IPS-20b (cell line): ENCODE measurements at regions not wholly inside any gene's neighbourhood (a gene's known extent, or its start where the extent isn't known, plus 50 kb on each side); places are given as distances from the start of the nearest gene placed in this dataset.

Experiments used
- H3K27ac ChIP-seq: one replicate; pipeline ENCODE4 v1.5.1; 2013; ENCODE audit warnings: low read length
- H3K27me3 ChIP-seq: 2 replicates; pipeline ENCODE4 v1.6.1; 2013; ENCODE audit warnings: mild to moderate bottlenecking, low read length, inconsistent platforms; ENCODE audit not compliant: insufficient read depth
- H3K36me3 ChIP-seq: 2 replicates; pipeline ENCODE4 v1.6.1; 2013; ENCODE audit warnings: low read depth, mild to moderate bottlenecking, inconsistent platforms, low read length, moderate library complexity; ENCODE audit not compliant: insufficient read depth
- H3K4me1 ChIP-seq: 2 replicates; pipeline ENCODE4 v1.6.1; 2013; ENCODE audit warnings: mild to moderate bottlenecking, control low read depth, inconsistent platforms, low read length, moderate library complexity; ENCODE audit not compliant: insufficient read depth
- H3K4me3 ChIP-seq: 2 replicates; pipeline ENCODE4 v1.5.1; 2013; ENCODE audit warnings: mild to moderate bottlenecking, low read length, inconsistent platforms
- H3K9ac ChIP-seq: 2 replicates; pipeline ENCODE4 v1.6.1; 2013; ENCODE audit warnings: low read depth, mild to moderate bottlenecking, inconsistent platforms, low read length, moderate library complexity
- H3K9me3 ChIP-seq: 2 replicates; pipeline ENCODE4 v1.6.1; 2013; ENCODE audit warnings: mild to moderate bottlenecking, low read depth, low read length, inconsistent platforms; ENCODE audit not compliant: insufficient read depth

DNA sequence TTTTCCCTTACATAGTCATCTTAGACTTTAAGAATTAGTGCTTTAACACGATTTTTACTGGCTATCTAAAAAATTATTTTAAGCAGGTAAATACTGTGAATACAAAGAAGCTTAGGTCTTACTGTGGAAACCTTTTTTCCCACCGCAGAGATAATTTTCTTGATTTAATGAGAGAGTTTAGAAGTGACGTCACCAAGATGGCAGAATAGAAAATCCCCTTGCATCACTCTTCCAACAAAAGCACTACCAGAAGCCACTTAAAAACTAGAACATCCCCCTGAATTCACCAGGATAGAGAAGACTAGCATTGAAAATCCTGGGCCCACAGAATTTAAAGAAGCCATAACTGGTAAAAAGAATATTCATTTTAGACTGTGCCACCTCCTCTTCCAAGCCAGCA, 375.4 kb upstream of the PTCHD4 start:
- no peak overlapping the region for H3K27ac ChIP-seq
- H3K9me3 ChIP-seq, result no peaks in the 10 kb centered on the region
- H3K36me3 ChIP-seq, result no peaks in the 10 kb centered on the region
- H3K9ac ChIP-seq, result no peak overlapping the region
- no peak overlapping the region for H3K4me3 ChIP-seq
- no peaks in the 10 kb centered on the region for H3K27me3 ChIP-seq
- no peaks in the 10 kb centered on the region for H3K4me1 ChIP-seq

- no peaks in the 10 kb centered on the region for H3K4me1 ChIP-seq
- H3K36me3 ChIP-seq, result no peaks in the 10 kb centered on the region
- no peak overlapping the region for H3K27ac ChIP-seq
- H3K27me3 ChIP-seq, result no peaks in the 10 kb centered on the region
- no peak overlapping the region for H3K9ac ChIP-seq
- H3K9me3 ChIP-seq, result no peaks in the 10 kb centered on the region
- no peak overlapping the region for H3K4me3 ChIP-seq
Measured at GRCh38 chr6:48476257-48476656, 365.3 kb upstream of the PTCHD4 start.

GRCh38 chr6:48475275-48475674, 364.3 kb upstream of the PTCHD4 start:
- Histone ChIP-seq H3K36me3 (no peaks in the 10 kb centered on the region), H3K9me3 (no peaks in the 10 kb centered on the region), H3K9ac (no peak overlapping the region)

GRCh38 chr6:48474830-48475229, 363.8 kb upstream of the PTCHD4 start:
- H3K27ac ChIP-seq, result no peak overlapping the region
- no peaks in the 10 kb centered on the region for H3K36me3 ChIP-seq
- no peaks in the 10 kb centered on the region for H3K4me1 ChIP-seq
- no peak overlapping the region for H3K4me3 ChIP-seq
- no peak overlapping the region for H3K9ac ChIP-seq
- H3K9me3 ChIP-seq, result no peaks in the 10 kb centered on the region
- no peaks in the 10 kb centered on the region for H3K27me3 ChIP-seq

More at GRCh38 chr6:48475275-48475674, 364.3 kb upstream of the PTCHD4 start:
- Histone ChIP-seq H3K27ac (no peak overlapping the region), H3K4me1 (no peaks in the 10 kb centered on the region), H3K27me3 (no peaks in the 10 kb centered on the region), H3K4me3 (no peak overlapping the region)

GRCh38 chr6:48474136-48474535, 363.1 kb upstream of the PTCHD4 start:
- Histone ChIP-seq H3K9me3 (no peaks in the 10 kb centered on the region), H3K4me1 (no peaks in the 10 kb centered on the region), H3K36me3 (no peaks in the 10 kb centered on the region), H3K27ac (no peak overlapping the region), H3K9ac (no peak overlapping the region), H3K27me3 (no peaks in the 10 kb centered on the region), H3K4me3 (no peak overlapping the region)

GRCh38 chr6:48472535-48472934, 361.5 kb upstream of the PTCHD4 start:
- H3K9ac ChIP-seq, result no peak overlapping the region
- H3K4me1 ChIP-seq, result no peaks in the 10 kb centered on the region
- no peak overlapping the region for H3K4me3 ChIP-seq
- no peaks in the 10 kb centered on the region for H3K36me3 ChIP-seq
- no peaks in the 10 kb centered on the region for H3K9me3 ChIP-seq
- H3K27me3 ChIP-seq, result no peaks in the 10 kb centered on the region
- H3K27ac ChIP-seq, result no peak overlapping the region

DNA sequence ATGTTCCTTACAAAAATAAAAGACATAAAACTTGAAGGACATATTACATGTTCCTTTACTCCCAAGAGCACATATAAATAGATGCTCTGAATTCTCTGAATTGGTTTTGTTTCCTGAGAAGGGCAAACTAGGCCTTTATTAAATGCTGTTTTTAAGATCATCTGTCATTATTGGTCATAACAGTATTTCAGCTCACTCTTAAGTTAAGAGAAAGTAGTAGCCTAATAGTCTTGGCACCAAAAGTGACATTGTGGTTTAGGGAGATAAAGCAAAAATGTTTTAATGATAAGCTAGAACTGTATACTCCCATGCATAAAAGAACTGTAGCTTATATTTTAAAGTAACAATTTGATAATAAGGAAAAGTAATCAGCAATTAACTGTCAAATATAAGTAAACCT, 361.1 kb upstream of the PTCHD4 start:
- Histone ChIP-seq H3K27me3 (no peaks in the 10 kb centered on the region), H3K4me3 (no peak overlapping the region), H3K4me1 (no peaks in the 10 kb centered on the region), H3K9me3 (no peaks in the 10 kb centered on the region), H3K36me3 (no peaks in the 10 kb centered on the region), H3K9ac (no peak overlapping the region), H3K27ac (no peak overlapping the region)

DNA sequence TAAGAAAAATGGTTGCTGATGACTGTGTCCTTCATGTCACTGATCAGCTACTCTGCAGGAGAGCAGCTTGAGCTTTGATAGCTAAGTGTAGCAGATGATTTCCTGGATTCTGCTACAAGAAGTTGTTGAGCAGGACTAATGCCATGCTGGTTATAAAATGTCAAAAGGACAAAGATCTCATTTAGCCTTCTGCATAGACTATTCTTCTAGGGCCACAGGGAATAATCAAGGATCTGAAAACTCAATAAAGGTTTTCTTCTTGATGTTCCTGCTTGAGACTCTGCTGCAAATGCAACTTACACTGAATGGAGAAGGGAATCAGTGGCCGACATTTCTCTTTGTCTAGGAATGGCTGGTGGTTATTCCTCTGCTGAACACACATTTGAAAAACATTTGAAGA, 360.3 kb upstream of the PTCHD4 start:
- Histone ChIP-seq H3K4me1 (no peaks in the 10 kb centered on the region), H3K27me3 (no peaks in the 10 kb centered on the region), H3K27ac (no peak overlapping the region), H3K9me3 (no peaks in the 10 kb centered on the region), H3K4me3 (no peak overlapping the region), H3K36me3 (no peaks in the 10 kb centered on the region), H3K9ac (no peak overlapping the region)

- H3K9ac ChIP-seq, result no peak overlapping the region
- no peaks in the 10 kb centered on the region for H3K4me1 ChIP-seq
- no peaks in the 10 kb centered on the region for H3K36me3 ChIP-seq
- H3K4me3 ChIP-seq, result no peak overlapping the region
- H3K27me3 ChIP-seq, result no peaks in the 10 kb centered on the region
- peaks cover 2% of the 10 kb centered on the region; the same call in 1 of the 2 replicates for H3K9me3 ChIP-seq
- no peak overlapping the region for H3K27ac ChIP-seq
Measured at GRCh38 chr6:48449002-48449401, 338.0 kb upstream of the PTCHD4 start.

- Histone ChIP-seq H3K27ac (no peak overlapping the region), H3K36me3 (no peaks in the 10 kb centered on the region), H3K9ac (no peak overlapping the region), H3K27me3 (no peaks in the 10 kb centered on the region), H3K9me3 (peaks cover 2% of the 10 kb centered on the region; the same call in 1 of the 2 replicates), H3K4me1 (no peaks in the 10 kb centered on the region), H3K4me3 (no peak overlapping the region)
Measured at GRCh38 chr6:48447251-48447650, 336.3 kb upstream of the PTCHD4 start.

GRCh38 chr6:48429610-48430009, 318.6 kb upstream of the PTCHD4 start:
- Histone ChIP-seq H3K36me3 (no peaks in the 10 kb centered on the region), H3K9ac (no peak overlapping the region), H3K9me3 (no peaks in the 10 kb centered on the region), H3K27ac (no peak overlapping the region), H3K4me3 (no peak overlapping the region), H3K4me1 (no peaks in the 10 kb centered on the region), H3K27me3 (no peaks in the 10 kb centered on the region)

- Histone ChIP-seq H3K4me3 (no peak overlapping the region), H3K36me3 (no peaks in the 10 kb centered on the region), H3K27ac (no peak overlapping the region), H3K9me3 (no peaks in the 10 kb centered on the region), H3K27me3 (no peaks in the 10 kb centered on the region), H3K9ac (no peak overlapping the region), H3K4me1 (no peaks in the 10 kb centered on the region)
Measured at GRCh38 chr6:48429021-48429420, 318.0 kb upstream of the PTCHD4 start.

GRCh38 chr6:48426636-48427035, 315.6 kb upstream of the PTCHD4 start:
- Histone ChIP-seq H3K27me3 (no peaks in the 10 kb centered on the region), H3K4me3 (no peak overlapping the region), H3K4me1 (no peaks in the 10 kb centered on the region), H3K9me3 (0 out of 2 replicates have a peak, but pooled peaks cover 3% of the 10 kb centered on the region), H3K9ac (no peak overlapping the region), H3K36me3 (no peaks in the 10 kb centered on the region), H3K27ac (no peak overlapping the region)
